HepG2 (cell line): ENCODE measurements at regions not wholly inside any gene's neighbourhood (a gene's known extent, or its start where the extent isn't known, plus 50 kb on each side); places are given as distances from the start of the nearest gene placed in this dataset.

Experiments
- NONO ChIP-seq, 2 experiments: fragments of 450-650 bp in 1 of 2; sonication (generic) in 1 of 2; formaldehyde crosslinking in 1 of 2; IDR thresholded peaks in 1 of 2; conservative IDR thresholded peaks in 1 of 2; 2 replicates each; pipeline versions ENCODE4 v1.6.1 to v1.8.0; 2017 to 2022; ENCODE audit warnings: mild to moderate bottlenecking in 1 of 2, missing genetic modification reagents in 1 of 2, moderate library complexity in 1 of 2
- SAFB2 ChIP-seq: sonication (generic); formaldehyde crosslinking; IDR thresholded peaks from 2 replicates; pipeline ENCODE4 v1.5.1; 2020; ENCODE audit warnings: missing genetic modification reagents, low read depth, mild to moderate bottlenecking, borderline replicate concordance
- ZBTB34 ChIP-seq: sonication (generic); formaldehyde crosslinking; IDR thresholded peaks from 2 replicates; pipeline ENCODE4 v1.8.0; 2022; ENCODE audit warnings: mild to moderate bottlenecking, missing genetic modification reagents

- no peak for TF ChIP-seq NONO (IDR thresholded peaks at IDR 0.05)
- no peak for TF ChIP-seq NONO (CRISPR knock-in tag; conservative IDR thresholded peaks at IDR 0.05)
- no peak for TF ChIP-seq SAFB2 (CRISPR knock-in tag)
- no peak for TF ChIP-seq ZBTB34 (CRISPR knock-in tag)
Measured at GRCh38 chr7:20509892-20510572, 105.4 kb upstream of the ABCB5 start.
